CD4-positive, alpha-beta T cell treated with Interleukin-4 for 1 hour (primary cell): ENCODE measurements at regions not wholly inside any gene's neighbourhood (a gene's known extent, or its start where the extent isn't known, plus 50 kb on each side); places are given as distances from the start of the nearest gene placed in this dataset.
"Not testable (repeated sequence)": the region's sequence is repeated elsewhere in the genome, so short reads cannot be mapped to it uniquely, and the experiment has no call there.

Source experiments
- DNase-seq, 2 donors: peaks; one replicate each; pipeline ENCODE4 v3.0.0-alpha.2; 2020 to 2022

DNA sequence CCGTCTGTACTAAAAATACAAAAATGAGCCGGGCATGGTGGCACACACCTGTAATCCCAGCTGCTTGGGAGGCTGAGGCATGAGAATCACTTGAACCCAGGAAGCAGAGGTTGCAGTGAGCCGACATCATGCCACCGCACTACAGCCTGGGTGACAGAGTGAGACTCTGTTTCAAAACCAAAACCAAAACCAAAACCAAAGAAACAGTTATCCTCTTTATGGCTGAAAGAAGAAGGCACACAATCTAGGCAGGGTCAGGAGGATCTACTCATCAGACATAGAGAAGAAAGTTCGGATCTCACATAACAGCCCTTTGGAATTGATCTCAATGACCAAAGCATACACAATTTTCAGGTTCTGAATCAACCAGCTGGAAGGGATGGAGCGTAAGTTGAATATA is 411.3 kb upstream of the SLC35B3 start:
- not testable (repeated sequence) for DNase-seq

DNA sequence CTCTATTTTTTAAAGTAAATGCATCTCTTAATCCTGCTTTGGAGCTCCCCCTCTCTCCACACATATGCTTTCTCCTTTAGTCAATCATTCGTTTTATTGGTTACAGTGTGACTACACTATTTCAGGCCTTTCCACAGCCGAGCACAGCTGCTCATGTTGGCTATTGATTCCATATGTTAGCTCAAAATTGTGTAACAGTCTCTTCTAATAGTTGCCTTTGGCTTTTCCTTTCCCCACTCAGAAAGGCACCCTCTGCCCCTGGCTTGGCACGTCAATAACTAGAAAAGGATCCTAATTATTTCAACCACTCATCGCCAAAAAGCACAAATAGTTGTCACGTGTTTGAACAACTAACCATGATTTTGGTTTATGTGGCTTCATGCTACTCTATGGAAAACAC is 410.3 kb upstream of the SLC35B3 start:
- no peak for DNase-seq

DNA sequence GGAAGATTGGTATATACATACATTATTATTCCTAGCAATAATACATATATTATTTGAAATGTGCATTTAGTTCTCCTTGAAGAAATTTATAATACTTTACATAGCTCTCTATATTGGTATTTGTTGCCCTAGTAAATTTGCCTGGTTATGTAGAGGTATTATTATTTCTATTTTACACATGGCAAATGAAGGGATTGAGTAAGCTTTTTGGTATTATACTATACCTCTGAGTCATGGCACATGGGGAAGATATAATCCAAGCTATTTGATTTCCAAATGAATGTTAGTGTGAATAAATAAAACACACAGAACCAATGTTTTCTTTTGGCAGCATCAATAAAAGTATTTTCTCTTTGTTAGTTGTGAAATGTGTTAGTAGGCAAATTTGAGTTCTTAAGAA is 409.6 kb upstream of the SLC35B3 start:
- no peak for DNase-seq

DNA sequence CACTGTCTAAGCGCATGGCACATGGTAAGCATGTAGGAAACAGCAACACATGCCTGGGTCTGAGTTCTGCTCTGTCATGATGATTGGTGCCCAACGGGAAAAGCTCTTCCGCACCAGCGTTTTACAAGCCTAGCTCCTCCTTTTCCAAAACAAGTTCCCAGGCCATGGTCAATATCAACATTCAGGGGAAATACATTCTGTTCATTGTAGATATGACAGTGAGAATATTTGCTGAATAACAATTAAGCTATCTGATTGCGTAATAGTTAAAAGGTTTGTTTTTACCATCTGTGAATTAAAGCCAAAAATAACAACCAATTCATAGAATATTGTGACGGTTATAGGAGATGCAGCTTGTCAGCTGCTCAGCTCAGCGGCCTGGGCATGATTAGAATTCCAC is 404.3 kb upstream of the SLC35B3 start:
- no peak for DNase-seq

DNA sequence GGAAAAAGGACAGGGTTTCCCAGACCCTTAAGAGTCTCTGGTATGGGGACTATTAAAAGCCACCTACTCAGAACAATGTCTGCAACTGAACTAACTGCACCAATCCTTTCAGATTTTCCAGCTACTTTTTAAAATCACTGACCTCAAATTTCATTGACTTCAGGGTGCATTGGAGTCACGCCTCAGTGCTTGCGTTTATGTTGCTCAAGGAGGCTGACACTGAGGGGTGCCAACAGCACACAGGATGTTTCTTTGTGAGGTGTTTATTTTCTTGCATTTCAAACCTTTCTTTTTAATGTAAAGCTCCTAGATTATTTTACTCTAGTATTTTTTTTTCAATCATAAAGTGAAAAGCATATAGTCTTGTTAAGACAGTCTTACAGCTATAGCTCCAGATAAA is 402.0 kb upstream of the SLC35B3 start:
- DNase-seq, result no peak

DNA sequence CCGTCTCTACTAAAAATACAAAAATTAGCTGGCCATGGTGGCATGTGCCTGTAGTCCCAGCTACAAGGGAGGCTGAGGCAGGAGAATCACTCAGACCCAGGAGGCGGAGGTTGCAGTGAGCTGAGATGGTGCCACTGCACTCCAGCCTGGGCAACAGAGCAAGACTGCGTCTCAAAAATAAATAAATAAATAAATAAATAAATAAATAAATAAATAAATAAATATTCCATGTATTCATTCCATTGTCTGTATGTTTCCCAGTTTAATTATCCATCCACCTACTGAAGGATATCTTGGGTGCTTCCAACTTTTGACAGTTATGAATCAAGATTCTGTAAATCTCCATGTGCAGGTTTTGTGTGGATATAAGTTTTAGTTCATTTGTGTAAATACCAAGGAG is 397.4 kb upstream of the SLC35B3 start:
- not testable (repeated sequence) for DNase-seq

DNA sequence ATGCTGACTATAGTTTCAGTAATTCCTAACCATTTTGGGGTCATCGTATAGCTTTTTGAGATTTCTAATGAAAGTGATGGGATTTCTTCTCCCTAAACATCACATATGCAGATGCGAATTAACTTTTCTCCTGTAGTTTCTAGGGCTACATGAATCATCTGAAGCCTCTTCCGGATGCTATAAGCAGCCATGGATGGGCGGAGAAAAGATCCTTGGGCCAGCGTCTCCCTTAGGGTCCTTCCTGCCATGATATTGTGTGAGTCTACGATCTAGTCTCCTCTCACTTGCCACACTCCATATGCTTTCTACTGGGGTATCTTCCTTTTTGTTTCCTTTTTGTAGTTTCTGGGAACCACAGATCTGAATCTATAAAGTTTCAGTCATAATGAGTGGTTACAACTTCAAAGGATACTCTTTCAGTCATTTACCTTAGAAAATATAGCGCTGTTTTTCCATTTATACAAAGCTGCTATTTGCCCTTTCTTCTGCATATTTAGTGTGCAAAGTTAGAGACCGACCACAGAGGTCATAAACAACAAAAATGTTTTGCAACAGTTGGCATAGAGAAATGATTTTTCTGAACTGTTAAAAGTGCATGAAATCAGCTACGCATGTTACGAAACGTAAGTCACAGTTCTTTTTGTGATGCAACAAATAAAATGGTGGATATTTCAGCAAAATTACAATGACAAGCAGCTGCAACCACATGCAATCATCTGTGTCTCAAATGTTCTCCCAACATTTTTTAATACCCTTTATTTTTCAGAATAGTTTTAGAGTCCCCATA is 396.2 kb upstream of the SLC35B3 start:
- no peak for DNase-seq

DNA sequence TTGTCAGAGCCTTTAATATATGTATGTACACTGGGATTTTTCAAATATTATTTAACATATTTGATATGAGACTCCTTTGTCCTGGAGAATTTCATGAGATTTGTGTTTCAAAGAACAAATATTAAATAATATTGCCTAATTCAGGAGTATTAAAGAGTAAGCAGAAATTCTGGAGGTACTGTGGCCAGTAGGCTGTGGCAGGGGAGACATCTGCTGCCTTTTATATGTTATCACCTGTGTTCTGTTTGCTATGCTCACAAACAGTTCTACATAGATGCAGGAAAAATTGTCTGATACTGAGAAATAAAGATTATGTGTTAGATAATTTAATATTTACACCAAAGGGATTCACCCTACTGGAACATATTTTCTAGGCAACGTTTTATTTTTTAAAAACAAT is 395.4 kb upstream of the SLC35B3 start:
- DNase-seq, result no peak

DNA sequence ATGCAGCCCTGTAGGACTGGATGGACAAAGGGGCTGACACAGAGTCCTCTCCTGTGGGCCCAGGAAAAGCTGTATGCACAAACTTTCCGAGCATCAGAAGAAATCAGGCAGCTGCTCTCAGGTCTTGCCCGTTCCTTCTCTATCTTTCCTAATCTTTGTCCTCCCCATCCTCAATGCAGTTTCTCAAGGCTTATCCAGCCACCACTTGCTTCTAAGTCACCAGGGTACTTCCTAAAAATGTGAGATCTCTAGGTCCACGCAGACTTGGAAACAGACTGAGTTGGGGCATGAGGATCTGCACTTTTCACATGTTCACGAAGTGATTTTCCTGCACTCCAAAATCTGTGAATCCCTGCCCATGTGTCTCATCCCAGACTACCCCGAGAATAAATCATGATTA is 394.5 kb upstream of the SLC35B3 start:
- DNase-seq, result no peak

DNA sequence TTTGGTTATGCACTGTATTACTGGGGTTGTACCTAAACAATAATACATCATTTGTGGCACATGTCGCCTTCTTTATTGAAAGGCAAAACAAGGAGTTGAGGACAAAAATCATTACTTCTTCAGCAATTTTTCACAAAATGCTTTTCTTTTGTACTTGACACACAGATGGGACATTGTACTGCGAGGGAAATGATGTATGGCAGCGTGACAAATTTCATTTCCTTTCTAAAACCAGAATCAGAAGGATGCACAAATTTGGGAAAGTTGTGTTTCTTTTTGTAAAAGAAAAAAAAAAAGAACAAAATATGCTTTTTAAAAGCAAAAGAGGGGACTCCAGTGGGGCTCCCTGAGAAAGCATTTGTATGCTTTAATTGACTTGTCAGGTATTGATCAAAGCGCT is 394.0 kb upstream of the SLC35B3 start:
- no peak for DNase-seq

DNA sequence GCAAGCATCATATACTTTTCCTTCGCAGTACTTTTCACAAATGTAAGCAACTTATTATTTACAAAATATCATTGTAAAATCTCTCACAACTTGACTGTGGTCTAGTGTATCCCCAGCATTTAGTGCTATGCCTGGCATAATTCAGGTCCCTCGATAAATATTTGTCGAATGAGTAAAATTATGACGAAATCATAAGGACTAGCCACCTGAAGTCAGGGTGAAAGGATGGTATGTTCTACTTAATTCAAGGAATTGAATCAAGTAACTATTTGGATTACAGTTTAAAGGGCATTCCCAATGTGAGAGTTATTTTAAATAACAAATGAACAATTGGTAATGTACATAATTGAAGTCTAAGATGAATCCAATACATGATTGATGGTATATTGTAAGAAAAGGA is 393.0 kb upstream of the SLC35B3 start:
- DNase-seq, result no peak

DNA sequence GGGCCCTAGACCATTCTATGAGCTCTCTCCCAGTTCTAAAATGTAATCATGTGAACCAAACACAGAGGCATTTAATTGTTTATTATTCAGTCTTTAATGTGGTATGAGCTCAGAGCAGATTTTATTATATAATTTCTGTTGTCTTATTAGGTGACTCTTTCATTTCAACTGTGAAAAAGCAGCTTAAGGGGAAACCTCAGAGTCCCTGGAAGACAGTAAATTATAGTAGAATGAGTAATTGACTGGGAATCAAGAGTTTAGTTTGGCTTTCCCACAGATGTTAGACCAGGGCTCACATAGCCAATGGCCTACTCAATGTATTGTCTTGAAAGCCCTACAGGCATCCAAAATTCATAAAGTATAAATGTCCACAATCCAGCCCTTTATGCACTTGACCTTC is 390.4 kb upstream of the SLC35B3 start:
- no peak for DNase-seq

DNA sequence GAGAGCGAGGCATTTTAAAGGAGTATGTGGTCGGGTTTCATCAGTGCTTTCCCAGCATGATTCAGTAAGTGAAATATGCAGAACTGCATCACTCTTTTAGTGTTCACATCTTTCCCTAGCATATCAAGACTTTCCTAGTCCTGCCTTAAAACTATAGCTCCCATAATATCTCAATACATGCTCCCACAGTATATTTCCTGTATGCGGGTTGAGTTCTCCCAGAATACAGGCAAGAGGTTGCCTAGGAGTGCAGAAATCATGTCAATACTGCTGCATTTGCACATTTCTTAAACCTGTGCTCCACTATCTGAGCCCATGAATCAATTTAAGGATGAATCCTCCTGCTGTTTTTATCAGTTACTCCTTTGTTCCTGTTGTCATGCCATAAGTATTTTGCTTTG is 386.6 kb upstream of the SLC35B3 start:
- no peak for DNase-seq

DNA sequence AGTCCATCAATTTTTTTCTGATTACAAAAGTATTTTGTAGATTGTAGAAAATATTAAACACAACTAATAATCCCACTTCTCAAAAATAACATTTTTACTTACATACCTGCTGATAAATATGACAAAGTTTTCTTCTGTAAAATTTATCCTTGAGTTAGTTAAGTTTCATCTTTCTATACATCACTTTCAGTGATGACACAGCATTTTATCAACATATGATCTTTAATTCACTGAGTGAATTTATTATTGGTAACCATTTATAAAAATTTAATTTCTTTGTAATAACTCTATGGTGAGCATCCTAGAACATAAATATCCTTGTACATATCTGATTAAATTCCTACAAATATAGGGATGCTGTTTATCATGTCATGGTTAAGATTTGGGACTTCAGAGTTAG is 385.0 kb upstream of the SLC35B3 start:
- DNase-seq, result no peak

DNA sequence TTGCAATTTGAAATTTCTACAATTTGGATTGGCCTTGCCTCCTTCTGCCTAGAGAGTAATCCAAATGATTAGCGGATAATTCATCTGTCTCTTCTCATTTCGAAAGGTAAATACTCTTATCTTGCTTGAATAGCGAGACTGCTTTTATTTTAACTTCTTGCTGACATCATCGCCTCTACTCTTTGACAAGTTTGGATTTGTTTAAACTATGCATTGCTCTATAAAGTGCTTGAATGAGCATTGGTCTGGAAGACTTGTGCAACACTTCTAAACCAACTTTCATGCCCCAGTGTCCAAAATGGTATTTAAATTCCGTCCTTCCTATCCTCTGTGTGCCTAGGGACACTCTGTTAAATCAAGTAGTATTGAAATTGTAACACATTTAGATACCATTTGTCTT is 384.1 kb upstream of the SLC35B3 start:
- no peak for DNase-seq

DNA sequence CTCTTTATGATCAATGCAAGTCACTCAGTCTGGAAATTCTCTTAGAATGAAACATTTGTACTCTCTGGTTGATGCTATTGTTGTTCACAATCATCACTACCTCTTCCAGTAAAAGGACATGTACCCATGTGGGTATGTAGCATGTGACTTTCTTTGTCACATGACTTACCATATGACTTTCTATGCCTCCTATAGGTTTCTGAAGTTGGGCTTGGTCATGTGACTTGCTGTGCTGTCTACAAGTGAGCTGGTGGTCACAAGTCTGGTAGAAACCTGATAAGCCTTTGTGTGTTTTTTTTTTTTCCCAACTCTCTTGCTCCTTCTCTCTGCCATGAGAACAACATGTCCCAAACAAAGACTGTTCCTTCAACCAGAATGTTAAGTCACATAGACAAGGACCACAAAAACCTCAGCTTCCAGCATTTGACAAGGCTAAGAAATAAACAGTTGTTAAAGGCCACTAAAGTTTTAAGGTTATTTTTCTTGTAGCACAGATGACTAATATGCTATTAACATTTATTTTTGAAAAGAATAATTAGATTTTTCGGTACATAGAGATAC is 379.2 kb upstream of the SLC35B3 start:
- no peak for DNase-seq

DNA sequence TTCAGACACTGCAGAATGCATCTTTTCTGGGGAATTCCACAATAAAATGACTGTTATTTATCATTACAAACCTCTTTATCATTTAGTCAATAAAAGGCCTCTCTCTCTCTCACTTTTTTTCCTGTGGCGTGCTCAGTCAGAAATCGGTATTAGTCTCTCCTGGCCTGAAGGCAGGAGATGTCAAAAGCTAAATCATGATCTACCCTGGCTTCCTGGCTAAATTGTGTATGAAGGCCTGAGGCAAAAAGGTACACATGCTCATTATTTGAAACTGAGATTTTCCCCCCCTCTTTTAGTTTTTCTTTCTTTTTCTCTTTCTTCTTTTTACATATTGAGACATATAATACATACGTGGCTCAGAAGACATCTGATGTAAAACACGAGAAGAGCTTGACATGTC is 375.0 kb upstream of the SLC35B3 start:
- no peak for DNase-seq

DNA sequence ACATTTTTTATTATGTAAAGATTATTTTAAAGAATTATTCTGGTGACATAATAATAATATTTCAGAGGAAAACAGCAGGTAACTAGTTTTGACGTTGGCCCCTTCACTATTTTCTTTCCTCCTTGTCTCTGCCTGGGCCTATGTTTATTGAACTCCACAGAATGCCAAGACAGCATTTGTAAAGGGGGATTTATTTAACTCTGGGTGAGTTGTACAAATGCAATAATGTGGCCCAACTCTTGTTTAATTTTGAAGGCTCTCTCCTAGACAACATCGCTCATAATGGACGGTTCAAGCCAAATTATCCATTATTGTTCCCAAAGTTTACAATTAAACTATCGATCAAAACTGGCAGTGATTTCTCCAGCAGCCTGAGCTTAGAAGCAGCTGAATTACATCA is 374.3 kb upstream of the SLC35B3 start:
- no peak for DNase-seq

DNA sequence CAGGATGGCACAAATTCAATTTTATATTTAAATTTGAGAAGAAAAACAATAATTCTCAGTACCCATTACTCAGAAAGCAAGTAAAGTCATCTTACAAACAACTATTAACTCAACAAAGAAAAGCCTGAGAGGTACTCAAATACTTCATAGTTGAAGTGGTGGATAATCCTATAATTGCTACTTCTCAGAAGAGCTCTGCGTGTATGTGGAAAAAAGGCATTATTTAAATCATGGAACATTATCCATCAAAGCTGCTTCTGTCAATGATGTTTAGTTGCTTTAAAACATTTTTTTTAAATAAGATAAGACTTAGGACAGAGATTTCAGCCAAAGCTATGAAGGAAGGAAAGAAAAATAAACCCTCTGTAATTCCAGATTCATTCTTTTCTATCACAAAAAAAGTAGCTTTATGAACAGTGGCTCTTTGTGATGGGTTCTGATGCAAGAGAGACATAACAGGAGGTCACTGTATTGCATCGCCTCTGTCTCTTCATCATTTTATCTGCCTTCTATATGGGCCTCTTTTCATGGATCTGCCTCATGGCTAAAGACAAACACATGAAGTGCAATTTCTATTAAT is 367.9 kb upstream of the SLC35B3 start:
- no peak for DNase-seq

DNA sequence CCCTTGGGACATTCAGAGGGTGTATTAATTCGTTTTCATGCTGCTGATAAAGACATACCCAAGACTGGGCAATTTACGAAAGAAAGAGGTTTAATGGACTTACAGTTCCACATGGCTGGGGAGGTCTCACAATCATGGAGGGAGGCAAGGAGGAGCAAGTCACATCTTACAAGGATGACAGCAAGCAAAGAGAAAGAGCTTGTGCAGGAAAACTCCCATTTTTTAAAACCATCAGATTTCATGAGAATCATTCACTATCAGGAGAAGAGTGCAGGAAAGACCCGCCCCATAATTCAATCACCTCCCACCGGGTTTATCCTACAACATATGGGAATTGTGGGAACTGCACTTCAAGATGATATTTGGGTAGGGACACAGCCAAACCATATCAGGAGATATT is 367.1 kb upstream of the SLC35B3 start:
- DNase-seq, result not testable (repeated sequence)

DNA sequence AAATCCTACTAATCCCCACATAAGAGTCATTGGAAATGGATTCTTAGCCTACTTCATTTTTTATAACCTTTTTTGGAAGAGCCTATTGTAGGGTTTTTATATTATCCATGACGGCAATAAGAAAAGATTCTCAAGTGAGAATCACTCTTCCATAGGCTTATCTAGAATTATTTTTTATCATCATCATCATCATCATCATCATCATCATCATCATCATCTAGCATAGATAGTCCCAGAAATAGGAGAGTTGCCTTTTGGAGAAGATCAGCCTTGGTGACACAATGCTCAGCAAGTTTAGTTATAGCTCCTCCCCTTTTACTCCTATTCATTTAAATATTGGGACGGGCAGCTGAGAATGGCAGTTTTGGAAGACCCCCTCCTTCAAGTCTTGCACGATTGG is 359.1 kb upstream of the SLC35B3 start:
- no peak for DNase-seq

DNA sequence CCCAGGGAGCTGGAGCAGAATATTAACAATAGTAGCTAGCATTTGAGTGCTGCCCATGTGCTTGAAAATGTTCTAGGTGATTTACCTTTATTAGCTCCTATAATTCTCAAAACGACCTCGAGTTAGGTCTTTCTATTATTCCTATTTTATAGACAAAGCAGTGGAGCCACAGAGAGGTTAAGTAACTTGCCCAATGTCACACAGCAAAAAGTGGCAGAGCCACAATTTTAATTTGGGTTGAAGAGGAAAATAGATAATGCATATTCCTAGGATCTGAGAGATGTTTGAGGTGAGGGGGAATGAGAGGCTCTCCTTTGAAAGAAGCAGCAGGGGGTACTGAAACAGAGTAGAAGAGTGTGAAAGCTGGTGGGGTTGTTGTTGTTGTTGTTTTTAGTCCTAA is 354.5 kb upstream of the SLC35B3 start:
- DNase-seq, result no peak

DNA sequence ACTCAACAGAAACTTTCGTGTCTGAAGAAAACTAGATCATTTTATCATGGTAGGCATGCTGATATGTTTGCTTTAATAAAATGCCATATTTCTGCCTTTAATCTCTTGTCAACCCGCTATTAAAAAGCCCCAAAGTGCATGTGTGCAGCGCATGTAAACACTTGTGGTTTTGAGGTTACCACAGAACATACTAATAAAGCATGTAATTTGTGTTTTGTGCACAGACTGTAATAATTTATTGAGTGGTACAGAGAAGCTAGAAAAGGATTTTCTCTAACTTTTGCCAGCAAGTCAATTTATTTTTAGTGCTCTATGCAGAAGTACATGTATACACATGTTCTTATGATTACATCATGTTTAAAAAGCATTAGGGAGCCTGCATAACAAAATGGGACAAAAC is 349.9 kb upstream of the SLC35B3 start:
- DNase-seq, result no peak

DNA sequence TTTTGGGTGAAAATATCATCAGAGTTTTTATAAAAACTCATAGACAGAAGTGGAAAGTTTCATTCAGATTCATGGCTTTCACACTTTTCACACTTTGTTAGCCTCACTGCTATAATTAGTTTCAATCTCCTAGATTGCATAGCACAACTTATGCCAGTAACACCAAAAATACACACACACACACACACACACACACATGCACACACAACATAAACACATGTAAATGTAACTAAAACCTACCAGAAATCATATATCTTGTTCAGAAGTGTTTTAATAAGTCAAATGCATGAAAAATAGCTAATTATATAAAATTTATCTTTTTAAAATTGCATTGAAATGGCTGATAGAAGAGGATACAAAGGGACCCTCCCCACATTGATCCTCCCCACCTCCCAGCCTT is 347.8 kb upstream of the SLC35B3 start:
- DNase-seq, result no peak

DNA sequence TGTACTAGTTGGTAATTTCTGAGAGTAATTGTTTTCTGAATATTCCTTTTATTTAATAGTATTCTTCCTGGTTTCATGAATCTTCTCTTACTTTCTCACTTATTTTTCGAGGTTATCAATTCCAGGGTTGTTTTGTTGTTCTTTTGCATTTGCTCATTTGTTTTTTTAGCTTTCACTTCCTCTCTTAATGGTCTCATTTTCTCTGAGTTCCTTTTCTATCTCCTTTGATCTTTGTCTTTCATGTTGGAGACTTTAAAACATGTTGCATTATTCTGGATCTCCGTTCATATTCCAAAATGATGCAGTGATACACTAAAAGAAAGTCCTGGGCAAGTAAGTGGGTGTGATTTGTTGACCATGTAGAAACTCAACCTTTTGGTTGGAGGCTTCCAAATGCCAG is 345.3 kb upstream of the SLC35B3 start:
- no peak for DNase-seq
